ENCODE measurements at regions not wholly inside any gene's neighbourhood (a gene's known extent, or its start where the extent isn't known, plus 50 kb on each side); places are given as distances from the start of the nearest gene placed in this dataset.
"Not testable (repeated sequence)": the region's sequence is repeated elsewhere in the genome, so short reads cannot be mapped to it uniquely, and the experiment has no call there.

GRCh38 chr15:62656071-62656470, 386.5 kb upstream of the TPM1 start:
- POLR2A ChIA-PET = no interaction called here
- ATAC-seq = no peak
- Mint-ChIP-seq H3K4me3 (no peak overlapping the region), H3K27me3 (ENCODE audit: low read depth) (no peaks in the 10 kb centered on the region), H3K4me1 (no peaks in the 10 kb centered on the region), H3K36me3 (peaks cover 21% of the 10 kb centered on the region), H3K27ac (no peak overlapping the region), H3K9me3 (peaks cover 6% of the 10 kb centered on the region)
- CTCF ChIA-PET = interaction anchor here (1.5 kb wide), 1 partner anchor 10 kb away, joined by 3 read pairs; no protein-coding TSS in a partner anchor
- DNase-seq (ENCODE audit: low spot score) = no peak
- TF ChIP-seq ZSCAN18 (CRISPR knock-in tag; IDR thresholded peaks at IDR 0.05) (no peak), GRHL2 (CRISPR knock-in tag; IDR thresholded peaks at IDR 0.05; ENCODE audit: insufficient replicate concordance, severe bottlenecking) (no peak), TEAD1 (CRISPR knock-in tag; IDR thresholded peaks at IDR 0.05) (no peak), ZNF512 (CRISPR knock-in tag; IDR thresholded peaks at IDR 0.05; ENCODE audit: borderline replicate concordance) (no peak), ZBTB43 (CRISPR knock-in tag; IDR thresholded peaks at IDR 0.05) (no peak), JUN (CRISPR knock-in tag; IDR thresholded peaks at IDR 0.05) (no peak), ZNF425 (CRISPR knock-in tag; conservative IDR thresholded peaks at IDR 0.05) (no peak), ZMAT4 (CRISPR knock-in tag; IDR thresholded peaks at IDR 0.05) (no peak), CREM (CRISPR knock-in tag; IDR thresholded peaks at IDR 0.05) (no peak), FOXP4 (CRISPR knock-in tag; IDR thresholded peaks at IDR 0.05) (no peak), FOXK1 (CRISPR knock-in tag; IDR thresholded peaks at IDR 0.05) (no peak), E2F4 (CRISPR knock-in tag; IDR thresholded peaks at IDR 0.05; ENCODE audit: borderline replicate concordance, low read depth) (no peak), ZNF671 (CRISPR knock-in tag; IDR thresholded peaks at IDR 0.05) (no peak)

- H3K4me3 Mint-ChIP-seq, ATAC-seq: not testable (repeated sequence)
- CTCF ChIA-PET = interaction anchor here (0.8 kb wide), 1 partner anchor 49 kb away, joined by 3 read pairs; no protein-coding TSS in a partner anchor
Measured at GRCh38 chr15:62657501-62657900, 385.0 kb upstream of the TPM1 start.

More at GRCh38 chr15:62657501-62657900, 385.0 kb upstream of the TPM1 start:
- not testable (repeated sequence) for H3K4me1 Mint-ChIP-seq; DNase-seq (ENCODE audit: low spot score); H3K9me3 Mint-ChIP-seq; H3K27ac Mint-ChIP-seq; H3K27me3 Mint-ChIP-seq (ENCODE audit: low read depth)
- H3K36me3 Mint-ChIP-seq = peaks cover 19% of the 10 kb centered on the region
- POLR2A ChIA-PET = interaction anchor here (0.6 kb wide), 1 partner anchor 185 kb away, joined by 4 read pairs; no protein-coding TSS in a partner anchor
